Suprapubic skin (tissue), 4 donors: ENCODE measurements at regions not wholly inside any gene's neighbourhood (a gene's known extent, or its start where the extent isn't known, plus 50 kb on each side); places are given as distances from the start of the nearest gene placed in this dataset.

Experiments
- CTCF ChIP-seq, 2 donors: fragments of 200-600 bp in 1 of 2; fragments of 450-650 bp in 1 of 2; sonication (generic) in 1 of 2; IDR thresholded peaks; one replicate each; pipeline ENCODE4 v1.5.1; 2016 to 2019; ENCODE audit warnings: antibody characterized with exemption in 2 of 2, mild to moderate bottlenecking in 1 of 2, moderate library complexity in 1 of 2
- EP300 ChIP-seq: sonication (generic); formaldehyde crosslinking; IDR thresholded peaks from one replicate; pipeline ENCODE4 v1.6.1; 2017; ENCODE audit warnings: antibody characterized with exemption
- POLR2A ChIP-seq, 2 donors: fragments of 450-650 bp; IDR thresholded peaks; one replicate each; pipeline ENCODE4 v1.6.1; 2017; ENCODE audit warnings: antibody characterized with exemption in 2 of 2, mild to moderate bottlenecking in 2 of 2, moderate library complexity in 2 of 2
- POLR2AphosphoS5 ChIP-seq, 3 donors: sonication (generic); formaldehyde crosslinking; IDR thresholded peaks; one replicate each; pipeline ENCODE4 v1.6.1; 2017; ENCODE audit warnings: antibody characterized with exemption in 3 of 3

DNA sequence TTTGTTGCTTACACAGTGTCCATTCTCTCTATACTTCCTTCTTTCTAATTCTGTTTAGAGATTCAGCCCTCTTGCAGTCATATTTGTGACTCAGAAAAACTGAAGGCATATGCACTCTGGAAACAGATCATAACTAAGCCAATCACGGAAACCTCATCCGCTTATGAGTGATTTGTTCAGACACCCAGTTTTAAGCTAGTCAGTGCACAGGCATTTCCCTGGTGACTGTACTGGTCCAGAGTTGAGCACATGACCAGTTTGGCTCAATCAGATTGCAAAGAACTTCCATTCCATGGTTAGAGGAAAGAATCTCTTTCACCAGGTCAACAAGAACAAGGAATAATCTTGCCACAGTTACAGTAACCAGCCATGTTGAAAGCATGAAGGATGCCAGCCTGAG, 69.2 kb upstream of the SGIP1 start:
- no peak for TF ChIP-seq CTCF (IDR thresholded peaks at IDR 0.05)
- TF ChIP-seq EP300: no peak
- no peak for TF ChIP-seq POLR2A (IDR thresholded peaks at IDR 0.05)
- no peak for TF ChIP-seq POLR2AphosphoS5 (IDR thresholded peaks at IDR 0.05)
